Trophoblast cell (in vitro differentiated cells and primary cell): ENCODE measurements at regions not wholly inside any gene's neighbourhood (a gene's known extent, or its start where the extent isn't known, plus 50 kb on each side); places are given as distances from the start of the nearest gene placed in this dataset.

ENCODE experiments used
- DNase-seq, 2 donors: peaks; one replicate each; pipeline ENCODE4 v3.0.0-alpha.2; 2016
- H2AFZ ChIP-seq: 2 replicates; pipeline ENCODE4 v1.6.1; 2013; ENCODE audit warnings: low read length, moderate library complexity, mild to moderate bottlenecking; ENCODE audit not compliant: insufficient read depth, poor library complexity
- H2AK5ac ChIP-seq: 2 replicates; pipeline ENCODE4 v1.6.1; 2013; ENCODE audit warnings: mild to moderate bottlenecking, low read length
- H2BK120ac ChIP-seq: 2 replicates; pipeline ENCODE4 v1.6.1; 2013; ENCODE audit warnings: low read length, mild to moderate bottlenecking, moderate library complexity; ENCODE audit not compliant: insufficient read depth, poor library complexity
- H2BK12ac ChIP-seq: 2 replicates; pipeline ENCODE4 v1.6.1; 2013; ENCODE audit warnings: mild to moderate bottlenecking, low read length, moderate library complexity
- H2BK5ac ChIP-seq: 2 replicates; pipeline ENCODE4 v1.6.1; 2013; ENCODE audit warnings: low read length, low read depth, moderate library complexity, mild to moderate bottlenecking; ENCODE audit not compliant: poor library complexity
- H3K14ac ChIP-seq: 2 replicates; pipeline ENCODE4 v1.6.1; 2013; ENCODE audit warnings: mild to moderate bottlenecking, low read length
- H3K18ac ChIP-seq: 2 replicates; pipeline ENCODE4 v1.6.1; 2013; ENCODE audit warnings: mild to moderate bottlenecking, low read length
- H3K23ac ChIP-seq: 2 replicates; pipeline ENCODE4 v1.6.1; 2013; ENCODE audit warnings: low read length
- H3K27ac ChIP-seq: 2 replicates; pipeline ENCODE4 v1.5.1; 2013; ENCODE audit warnings: low read depth, mild to moderate bottlenecking, inconsistent platforms, low read length, moderate library complexity
- H3K27me3 ChIP-seq: 2 replicates; pipeline ENCODE4 v1.6.1; 2013; ENCODE audit warnings: inconsistent platforms, mild to moderate bottlenecking, low read length, moderate library complexity; ENCODE audit not compliant: insufficient read depth
- H3K36me3 ChIP-seq, 2 experiments: 1 replicate in 1 of 2; 2 replicates in 1 of 2; pipeline ENCODE4 v1.6.1; 2013; ENCODE audit warnings: low read length in 2 of 2, mild to moderate bottlenecking in 2 of 2, moderate library complexity in 1 of 2; ENCODE audit not compliant: insufficient read depth in 2 of 2, control insufficient read depth in 1 of 2
- H3K4ac ChIP-seq: 2 replicates; pipeline ENCODE4 v1.6.1; 2013; ENCODE audit warnings: low read depth, mild to moderate bottlenecking, low read length, moderate library complexity
- H3K4me1 ChIP-seq, 2 experiments: 1 replicate in 1 of 2; 2 replicates in 1 of 2; pipeline ENCODE4 v1.6.1; 2013; ENCODE audit warnings: low read length in 2 of 2, mild to moderate bottlenecking in 2 of 2, moderate library complexity in 1 of 2; ENCODE audit not compliant: insufficient read depth in 2 of 2, control insufficient read depth in 1 of 2
- H3K4me2 ChIP-seq: 2 replicates; pipeline ENCODE4 v1.6.1; 2013; ENCODE audit warnings: inconsistent platforms, mild to moderate bottlenecking, low read length, moderate library complexity
- H3K4me3 ChIP-seq: 2 replicates; pipeline ENCODE4 v1.5.1; 2013; ENCODE audit warnings: mild to moderate bottlenecking, low read depth, low read length, inconsistent platforms
- H3K79me1 ChIP-seq: one replicate; pipeline ENCODE4 v1.6.1; 2013; ENCODE audit warnings: low read length
- H3K79me2 ChIP-seq: 2 replicates; pipeline ENCODE4 v1.6.1; 2013; ENCODE audit warnings: low read length, mild to moderate bottlenecking; ENCODE audit not compliant: control insufficient read depth, insufficient read depth, poor library complexity
- H3K9ac ChIP-seq: 2 replicates; pipeline ENCODE4 v1.6.1; 2013; ENCODE audit warnings: mild to moderate bottlenecking, low read length
- H3K9me3 ChIP-seq: 2 replicates; pipeline ENCODE4 v1.6.1; 2013; ENCODE audit warnings: low read depth, mild to moderate bottlenecking, control low read depth, inconsistent platforms, low read length; ENCODE audit not compliant: insufficient read depth
- H4K12ac ChIP-seq: 2 replicates; pipeline ENCODE4 v1.6.1; 2013; ENCODE audit warnings: low read depth, mild to moderate bottlenecking, low read length, moderate library complexity
- H4K8ac ChIP-seq: 2 replicates; pipeline ENCODE4 v1.6.1; 2013; ENCODE audit warnings: low read depth, mild to moderate bottlenecking, low read length, moderate library complexity
- H4K91ac ChIP-seq: one replicate; pipeline ENCODE4 v1.6.1; 2013; ENCODE audit warnings: low read depth, mild to moderate bottlenecking, low read length, moderate library complexity
- WGBS: extraction: QIAGEN DNeasy Blood & Tissue Kit; methylation state at CpG from one replicate; pipeline ENCODE4 v1.1.7; 2013; ENCODE audit warnings: missing lambda C conversion rate; ENCODE audit not compliant: insufficient read length, insufficient coverage; ENCODE audit errors: extremely low coverage; 5-methylcytosine and 5-hydroxymethylcytosine counted together

- no CpG with 5 or more reads among the region's 4 CpGs for WGBS
- no peak for DNase-seq
- no peaks in the 10 kb centered on the region for H3K79me1 ChIP-seq
- no peak overlapping the region for H4K12ac ChIP-seq
- no peak overlapping the region for H4K8ac ChIP-seq
- H2BK12ac ChIP-seq = no peak overlapping the region
- H3K79me2 ChIP-seq = no peaks in the 10 kb centered on the region
- no peak overlapping the region for H3K4me2 ChIP-seq
- no peak overlapping the region for H2BK120ac ChIP-seq
- no peak overlapping the region for H2BK5ac ChIP-seq
- H3K4me1 ChIP-seq = no peaks in the 10 kb centered on the region
- H3K36me3 ChIP-seq = no peaks in the 10 kb centered on the region
- no peak overlapping the region for H3K4me3 ChIP-seq
- no peaks in the 10 kb centered on the region for H3K9me3 ChIP-seq
- no peak overlapping the region for H3K9ac ChIP-seq
- H3K18ac ChIP-seq = no peak overlapping the region
- H3K14ac ChIP-seq = no peak overlapping the region
- H2AK5ac ChIP-seq = no peak overlapping the region
- H3K27me3 ChIP-seq = no peaks in the 10 kb centered on the region
- no peak overlapping the region for H2AFZ ChIP-seq
- no peak overlapping the region for H3K4ac ChIP-seq
- no peak overlapping the region for H3K27ac ChIP-seq
- H3K23ac ChIP-seq = no peak overlapping the region
- H4K91ac ChIP-seq = no peak overlapping the region
Observed at GRCh38 chr13:105450784-105451183, 1084.7 kb downstream of the EFNB2 start.

- Histone ChIP-seq H3K9me3 (no peaks in the 10 kb centered on the region), H3K4me3 (no peak overlapping the region), H3K27ac (no peak overlapping the region), H3K18ac (no peak overlapping the region), H3K79me2 (no peaks in the 10 kb centered on the region), H3K9ac (no peak overlapping the region), H3K4me2 (no peak overlapping the region), H4K91ac (no peak overlapping the region), H3K27me3 (no peaks in the 10 kb centered on the region), H3K4me1 (no peaks in the 10 kb centered on the region), H2BK120ac (no peak overlapping the region), H3K4ac (no peak overlapping the region), H2BK12ac (no peak overlapping the region), H2BK5ac (no peak overlapping the region), H3K14ac (no peak overlapping the region), H2AFZ (no peak overlapping the region), H4K8ac (no peak overlapping the region), H3K36me3 (no peaks in the 10 kb centered on the region), H2AK5ac (no peak overlapping the region), H3K23ac (no peak overlapping the region), H3K79me1 (no peaks in the 10 kb centered on the region), H4K12ac (no peak overlapping the region)
- no CpG with 5 or more reads among the region's 1 CpG for WGBS
- DNase-seq = no peak
Observed at GRCh38 chr13:105448811-105449210, 1086.7 kb downstream of the EFNB2 start.

- no peak overlapping the region for H2BK5ac ChIP-seq
- no peak overlapping the region for H2BK120ac ChIP-seq
- H3K79me2 ChIP-seq = no peaks in the 10 kb centered on the region
- no peak overlapping the region for H3K27ac ChIP-seq
- H4K8ac ChIP-seq = no peak overlapping the region
- no peak overlapping the region for H3K14ac ChIP-seq
- H3K23ac ChIP-seq = no peak overlapping the region
- H3K9ac ChIP-seq = no peak overlapping the region
- no peak overlapping the region for H4K91ac ChIP-seq
- H3K4me2 ChIP-seq = no peak overlapping the region
- H3K18ac ChIP-seq = no peak overlapping the region
- no peak for DNase-seq
- no peak overlapping the region for H3K4ac ChIP-seq
- H3K27me3 ChIP-seq = no peaks in the 10 kb centered on the region
- no peaks in the 10 kb centered on the region for H3K79me1 ChIP-seq
- H3K36me3 ChIP-seq = no peaks in the 10 kb centered on the region
- no peak overlapping the region for H2AFZ ChIP-seq
- no peak overlapping the region for H4K12ac ChIP-seq
- no peaks in the 10 kb centered on the region for H3K9me3 ChIP-seq
- no peak overlapping the region for H2AK5ac ChIP-seq
- WGBS = no CpG with 5 or more reads among the region's 4 CpGs
- no peak overlapping the region for H3K4me3 ChIP-seq
- no peak overlapping the region for H2BK12ac ChIP-seq
- no peaks in the 10 kb centered on the region for H3K4me1 ChIP-seq
Observed at GRCh38 chr13:105446197-105446596, 1089.3 kb downstream of the EFNB2 start.

GRCh38 chr13:105445796-105446195 lies 1089.7 kb downstream of the EFNB2 start:
- Histone ChIP-seq H3K4me3 (no peak overlapping the region), H3K18ac (no peak overlapping the region), H3K27ac (no peak overlapping the region), H2AK5ac (no peak overlapping the region), H3K27me3 (no peaks in the 10 kb centered on the region), H4K12ac (no peak overlapping the region), H3K9me3 (no peaks in the 10 kb centered on the region), H3K36me3 (no peaks in the 10 kb centered on the region), H3K4me1 (no peaks in the 10 kb centered on the region), H3K79me1 (no peaks in the 10 kb centered on the region), H2AFZ (no peak overlapping the region), H2BK12ac (no peak overlapping the region), H2BK120ac (no peak overlapping the region), H3K9ac (no peak overlapping the region), H4K8ac (no peak overlapping the region), H4K91ac (no peak overlapping the region), H3K23ac (no peak overlapping the region), H3K4me2 (no peak overlapping the region), H2BK5ac (no peak overlapping the region), H3K79me2 (no peaks in the 10 kb centered on the region), H3K4ac (no peak overlapping the region), H3K14ac (no peak overlapping the region)
- no CpG with 5 or more reads among the region's 4 CpGs for WGBS
- DNase-seq = no peak
